GM12892 (cell line): ENCODE measurements at regions not wholly inside any gene's neighbourhood (a gene's known extent, or its start where the extent isn't known, plus 50 kb on each side); places are given as distances from the start of the nearest gene placed in this dataset.

Experiments used
- POLR2A ChIP-seq: IDR thresholded peaks from 2 replicates; pipeline ENCODE4 v1.6.1; 2011; ENCODE audit warnings: low read depth, low read length, control low read depth
- POLR2AphosphoS5 ChIP-seq: IDR thresholded peaks from 2 replicates; pipeline ENCODE4 v1.6.1; 2011; ENCODE audit warnings: low read depth, low read length, control low read depth
- TAF1 ChIP-seq: IDR thresholded peaks from 2 replicates; pipeline ENCODE4 v1.6.1; 2011; ENCODE audit warnings: low read depth, mild to moderate bottlenecking, control low read depth, low read length, borderline replicate concordance

DNA sequence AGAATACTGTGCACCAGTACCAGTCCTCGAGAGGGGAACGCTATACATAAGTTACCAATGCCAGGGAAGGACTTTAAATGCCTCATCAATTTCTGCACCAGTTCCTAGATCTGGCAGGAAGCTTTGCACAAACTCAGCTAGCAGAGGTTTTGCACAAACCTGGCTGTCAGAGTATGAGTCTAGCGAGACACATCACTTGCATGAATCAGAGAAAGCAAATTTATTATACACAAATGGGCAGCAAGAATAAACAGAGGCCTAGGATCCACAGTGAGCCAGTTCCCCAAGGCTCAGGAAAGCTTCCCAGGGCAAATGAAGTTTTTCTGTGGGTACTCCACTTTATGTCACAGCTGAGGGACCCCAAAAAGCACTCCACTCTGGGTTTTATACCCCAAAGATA is 523.5 kb downstream of the CFAP47 start:
- TF ChIP-seq POLR2A (no peak), TAF1 (no peak), POLR2AphosphoS5 (no peak)
